Fibroblast of mammary gland (primary cell): ENCODE measurements at regions not wholly inside any gene's neighbourhood (a gene's known extent, or its start where the extent isn't known, plus 50 kb on each side); places are given as distances from the start of the nearest gene placed in this dataset.

Experiments used
- DNase-seq: peaks from one replicate; pipeline ENCODE4 v3.0.0-alpha.2; 2010; ENCODE audit warnings: low read depth
- H3K4me3 ChIP-seq: 2 replicates; pipeline ENCODE4 v1.5.1; 2011; ENCODE audit warnings: low read depth, mild to moderate bottlenecking, low read length, moderate library complexity; ENCODE audit not compliant: control insufficient read depth
- CTCF ChIP-seq: conservative IDR thresholded peaks from 2 replicates; pipeline ENCODE4 v1.5.1; 2011; ENCODE audit warnings: low read depth, low read length, inconsistent platforms; ENCODE audit not compliant: control insufficient read depth, insufficient read depth

GRCh38 chr11:19374151-19374569 lies 133.4 kb upstream of the E2F8 start:
- peak; percentile 100 for DNase-seq
- H3K4me3 ChIP-seq, result no peak overlapping the region
- TF ChIP-seq CTCF, result no peak

GRCh38 chr11:19372381-19372780 lies 131.6 kb upstream of the E2F8 start:
- TF ChIP-seq CTCF, result no peak
- no peak overlapping the region for H3K4me3 ChIP-seq
- DNase-seq, result no peak

GRCh38 chr11:19370100-19370861 lies 129.5 kb upstream of the E2F8 start:
- peak; percentile 96 for DNase-seq
- no peak for TF ChIP-seq CTCF
- no peak overlapping the region for H3K4me3 ChIP-seq

- TF ChIP-seq CTCF, result no peak
- no peak overlapping the region for H3K4me3 ChIP-seq
- DNase-seq, result peak; percentile 97
Observed at GRCh38 chr11:19368726-19369375, 128.1 kb upstream of the E2F8 start.

GRCh38 chr11:19366992-19367709 lies 126.4 kb upstream of the E2F8 start:
- TF ChIP-seq CTCF, result no peak
- H3K4me3 ChIP-seq, result no peak overlapping the region
- peak; percentile 97 for DNase-seq

GRCh38 chr11:19365743-19366410 lies 125.1 kb upstream of the E2F8 start:
- H3K4me3 ChIP-seq, result no peak overlapping the region
- TF ChIP-seq CTCF, result no peak
- peak; percentile 81 for DNase-seq
